H1 (cell line): ENCODE measurements at regions not wholly inside any gene's neighbourhood (a gene's known extent, or its start where the extent isn't known, plus 50 kb on each side); places are given as distances from the start of the nearest gene placed in this dataset.

Experiments
- CTBP2 ChIP-seq: IDR thresholded peaks from 2 replicates; pipeline ENCODE4 v1.7.0; 2011; ENCODE audit warnings: borderline replicate concordance, mild to moderate bottlenecking, moderate library complexity, mixed read lengths, low read length; ENCODE audit not compliant: insufficient read depth, insufficient read length
- CTCF ChIP-seq, 3 experiments: IDR thresholded peaks; 1 replicate in 2 of 3; 2 replicates in 1 of 3; pipeline versions ENCODE4 v1.5.1 to v1.6.1; 2011; ENCODE audit warnings: low read length in 3 of 3, mild to moderate bottlenecking in 3 of 3, inconsistent platforms in 2 of 3, low read depth in 1 of 3, moderate library complexity in 1 of 3; ENCODE audit not compliant: insufficient read depth in 1 of 3; ENCODE audit errors: control extremely low read depth in 1 of 3
- YY1 ChIP-seq: IDR thresholded peaks from 2 replicates; pipeline ENCODE4 v1.6.1; 2011; ENCODE audit warnings: low read depth, mild to moderate bottlenecking, low read length

- no peak for TF ChIP-seq YY1
- TF ChIP-seq CTBP2, result no peak
- no peak for TF ChIP-seq CTCF (IDR thresholded peaks at IDR 0.05; ENCODE audit: control extremely low read depth in 1 of 3, insufficient read depth in 1 of 3, low read depth in 1 of 3, low read length in 3 of 3)
- TF ChIP-seq, all 59 proteins: peak for 0
These were observed 55.2 kb upstream of the CACNA1A start (continued) for GRCh38 chr19:13561461-13561860.
